ENCODE measurements at regions not wholly inside any gene's neighbourhood (a gene's known extent, or its start where the extent isn't known, plus 50 kb on each side); places are given as distances from the start of the nearest gene placed in this dataset.

- Histone ChIP-seq H3K4me1 (ENCODE audit: insufficient read depth, low read length) (no peaks in the 10 kb centered on the region), H2AFZ (ENCODE audit: low read length) (no peak overlapping the region), H3K36me3 (ENCODE audit: insufficient read depth, low read length) (no peaks in the 10 kb centered on the region), H3K9me3 (ENCODE audit: low read depth, low read length) (no peaks in the 10 kb centered on the region), H4K20me1 (ENCODE audit: insufficient read depth, low read length) (no peaks in the 10 kb centered on the region), H3K27me3 (ENCODE audit: insufficient read depth, low read length) (no peaks in the 10 kb centered on the region), H3K4me2 (ENCODE audit: insufficient read depth, low read length) (no peak overlapping the region), H3K79me2 (ENCODE audit: insufficient read depth, low read length) (no peaks in the 10 kb centered on the region), H3K4me3 (ENCODE audit: insufficient read depth, low read length) (no peak overlapping the region), H3K27ac (ENCODE audit: low read depth, low read length) (no peak overlapping the region)
- TF ChIP-seq CTCF (IDR thresholded peaks at IDR 0.05; ENCODE audit: extremely low read depth, low read depth, low read length): no peak
- DNase-seq (ENCODE audit: insufficient read length, low spot score, missing footprints): no peak
Observed at GRCh38 chr2:117087535-117088291, 726.8 kb upstream of the DDX18 start.

GRCh38 chr2:117091041-117091837 is 723.3 kb upstream of the DDX18 start:
- Histone ChIP-seq H3K9me3 (ENCODE audit: low read depth, low read length) (no peaks in the 10 kb centered on the region), H3K27ac (ENCODE audit: low read depth, low read length) (no peak overlapping the region), H4K20me1 (ENCODE audit: insufficient read depth, low read length) (no peaks in the 10 kb centered on the region), H3K4me2 (ENCODE audit: insufficient read depth, low read length) (no peak overlapping the region), H2AFZ (ENCODE audit: low read length) (no peak overlapping the region), H3K4me3 (ENCODE audit: insufficient read depth, low read length) (no peak overlapping the region), H3K4me1 (ENCODE audit: insufficient read depth, low read length) (no peaks in the 10 kb centered on the region), H3K79me2 (ENCODE audit: insufficient read depth, low read length) (no peaks in the 10 kb centered on the region), H3K36me3 (ENCODE audit: insufficient read depth, low read length) (no peaks in the 10 kb centered on the region), H3K27me3 (ENCODE audit: insufficient read depth, low read length) (no peaks in the 10 kb centered on the region)
- no peak for TF ChIP-seq CTCF (IDR thresholded peaks at IDR 0.05; ENCODE audit: extremely low read depth, low read depth, low read length)
- no peak for DNase-seq (ENCODE audit: insufficient read length, low spot score, missing footprints)

- Histone ChIP-seq H4K20me1 (ENCODE audit: insufficient read depth, low read length) (no peaks in the 10 kb centered on the region), H3K4me1 (ENCODE audit: insufficient read depth, low read length) (no peaks in the 10 kb centered on the region), H3K79me2 (ENCODE audit: insufficient read depth, low read length) (no peaks in the 10 kb centered on the region), H3K4me3 (ENCODE audit: insufficient read depth, low read length) (no peak overlapping the region), H3K27ac (ENCODE audit: low read depth, low read length) (no peak overlapping the region), H3K4me2 (ENCODE audit: insufficient read depth, low read length) (no peak overlapping the region), H2AFZ (ENCODE audit: low read length) (no peak overlapping the region), H3K36me3 (ENCODE audit: insufficient read depth, low read length) (no peaks in the 10 kb centered on the region), H3K27me3 (ENCODE audit: insufficient read depth, low read length) (no peaks in the 10 kb centered on the region), H3K9me3 (ENCODE audit: low read depth, low read length) (no peaks in the 10 kb centered on the region)
- DNase-seq (ENCODE audit: insufficient read length, low spot score, missing footprints): no peak
- no peak for TF ChIP-seq CTCF (IDR thresholded peaks at IDR 0.05; ENCODE audit: extremely low read depth, low read depth, low read length)
Observed at GRCh38 chr2:117101613-117102012, 712.9 kb upstream of the DDX18 start.

GRCh38 chr2:117108741-117109267 is 705.7 kb upstream of the DDX18 start:
- Histone ChIP-seq H3K4me2 (ENCODE audit: insufficient read depth, low read length) (no peak overlapping the region), H3K4me3 (ENCODE audit: insufficient read depth, low read length) (no peak overlapping the region), H4K20me1 (ENCODE audit: insufficient read depth, low read length) (no peaks in the 10 kb centered on the region), H3K79me2 (ENCODE audit: insufficient read depth, low read length) (no peaks in the 10 kb centered on the region), H3K36me3 (ENCODE audit: insufficient read depth, low read length) (no peaks in the 10 kb centered on the region), H2AFZ (ENCODE audit: low read length) (no peak overlapping the region), H3K27me3 (ENCODE audit: insufficient read depth, low read length) (no peaks in the 10 kb centered on the region), H3K4me1 (ENCODE audit: insufficient read depth, low read length) (no peaks in the 10 kb centered on the region), H3K9me3 (ENCODE audit: low read depth, low read length) (no peaks in the 10 kb centered on the region), H3K27ac (ENCODE audit: low read depth, low read length) (no peak overlapping the region)
- no peak for TF ChIP-seq CTCF (IDR thresholded peaks at IDR 0.05; ENCODE audit: extremely low read depth, low read depth, low read length)
- DNase-seq (ENCODE audit: insufficient read length, low spot score, missing footprints): no peak

Data from osteoblast (primary cell).